Astrocyte (in vitro differentiated cells and primary cell): ENCODE measurements at regions not wholly inside any gene's neighbourhood (a gene's known extent, or its start where the extent isn't known, plus 50 kb on each side); places are given as distances from the start of the nearest gene placed in this dataset.

Experiments
- CTCF ChIP-seq: IDR thresholded peaks from 2 replicates; pipeline ENCODE4 v1.5.1; 2011; ENCODE audit warnings: low read depth, mild to moderate bottlenecking, inconsistent platforms, low read length, moderate library complexity; ENCODE audit not compliant: insufficient read depth
- EZH2 ChIP-seq: IDR thresholded peaks from 2 replicates; pipeline ENCODE4 v1.6.1; 2012; ENCODE audit warnings: mild to moderate bottlenecking, low read length, inconsistent platforms; ENCODE audit not compliant: insufficient read depth

GRCh38 chr17:70483624-70484023, 314.3 kb downstream of the KCNJ2 start:
- TF ChIP-seq EZH2: no peak
- TF ChIP-seq CTCF: no peak
